H9 (cell line): ENCODE measurements at regions not wholly inside any gene's neighbourhood (a gene's known extent, or its start where the extent isn't known, plus 50 kb on each side); places are given as distances from the start of the nearest gene placed in this dataset.

Source experiments
- DNase-seq: peaks from one replicate; pipeline ENCODE4 v3.0.0-alpha.2; 2017
- H2AFZ ChIP-seq: one replicate; pipeline ENCODE4 v1.6.1; 2013; ENCODE audit warnings: mild to moderate bottlenecking, low read length, control low read depth, moderate library complexity
- H2AK5ac ChIP-seq: 2 replicates; pipeline ENCODE4 v1.6.1; 2013; ENCODE audit warnings: low read length, control low read depth, mixed read lengths; ENCODE audit not compliant: insufficient read length
- H2BK120ac ChIP-seq: one replicate; pipeline ENCODE4 v1.6.1; 2013; ENCODE audit warnings: low read depth, mild to moderate bottlenecking, low read length, control low read depth, inconsistent platforms; ENCODE audit not compliant: poor library complexity, severe bottlenecking
- H2BK12ac ChIP-seq: 2 replicates; pipeline ENCODE4 v1.6.1; 2013; ENCODE audit warnings: low read length, control low read depth, mixed read lengths, low read depth; ENCODE audit not compliant: insufficient read length
- H2BK15ac ChIP-seq: 2 replicates; pipeline ENCODE4 v1.6.1; 2013; ENCODE audit warnings: low read depth, low read length, control low read depth
- H2BK20ac ChIP-seq: one replicate; pipeline ENCODE4 v1.6.1; 2013; ENCODE audit warnings: low read depth, mild to moderate bottlenecking, low read length, control low read depth, inconsistent platforms; ENCODE audit not compliant: poor library complexity, severe bottlenecking
- H2BK5ac ChIP-seq: 2 replicates; pipeline ENCODE4 v1.6.1; 2013; ENCODE audit warnings: low read length, control low read depth, mixed read lengths; ENCODE audit not compliant: insufficient read length
- H3K14ac ChIP-seq: 2 replicates; pipeline ENCODE4 v1.6.1; 2013; ENCODE audit warnings: low read length, control low read depth; ENCODE audit not compliant: insufficient read depth
- H3K18ac ChIP-seq: 2 replicates; pipeline ENCODE4 v1.6.1; 2013; ENCODE audit warnings: low read depth, mild to moderate bottlenecking, mixed read lengths, low read length, control low read depth; ENCODE audit not compliant: insufficient read length
- H3K23ac ChIP-seq: 2 replicates; pipeline ENCODE4 v1.6.1; 2013; ENCODE audit warnings: low read length, control low read depth, mixed read lengths, low read depth; ENCODE audit not compliant: insufficient read length
- H3K23me2 ChIP-seq: 2 replicates; pipeline ENCODE4 v1.6.1; 2013; ENCODE audit warnings: low read depth, mild to moderate bottlenecking, mixed read lengths, low read length, control low read depth; ENCODE audit not compliant: insufficient read length, poor library complexity, severe bottlenecking
- H3K27ac ChIP-seq: 2 replicates; pipeline ENCODE4 v1.5.1; 2013; ENCODE audit warnings: low read length, control low read depth, mixed read lengths, low read depth; ENCODE audit not compliant: insufficient read length
- H3K27me3 ChIP-seq: 2 replicates; pipeline ENCODE4 v1.6.1; 2013; ENCODE audit warnings: low read length, control low read depth, inconsistent platforms; ENCODE audit not compliant: insufficient read depth
- H3K4ac ChIP-seq: 2 replicates; pipeline ENCODE4 v1.6.1; 2013; ENCODE audit warnings: low read depth, mild to moderate bottlenecking, control low read depth, inconsistent platforms, low read length, moderate library complexity
- H3K4me1 ChIP-seq: 2 replicates; pipeline ENCODE4 v1.6.1; 2013; ENCODE audit warnings: low read length, control low read depth, inconsistent platforms; ENCODE audit not compliant: insufficient read depth
- H3K4me2 ChIP-seq: 2 replicates; pipeline ENCODE4 v1.6.1; 2013; ENCODE audit warnings: low read length, control low read depth, mixed read lengths; ENCODE audit not compliant: insufficient read length, insufficient read depth
- H3K56ac ChIP-seq: 2 replicates; pipeline ENCODE4 v1.6.1; 2013; ENCODE audit warnings: low read depth, mild to moderate bottlenecking, mixed read lengths, low read length, control low read depth; ENCODE audit not compliant: insufficient read length
- H3K79me1 ChIP-seq: 2 replicates; pipeline ENCODE4 v1.6.1; 2013; ENCODE audit warnings: low read depth, mild to moderate bottlenecking, moderate library complexity, low read length, control low read depth, inconsistent platforms; ENCODE audit not compliant: insufficient read depth, poor library complexity, severe bottlenecking
- H3K79me2 ChIP-seq: 2 replicates; pipeline ENCODE4 v1.6.1; 2013; ENCODE audit warnings: low read length, control low read depth, inconsistent platforms; ENCODE audit not compliant: insufficient read depth
- H3K9ac ChIP-seq: 2 replicates; pipeline ENCODE4 v1.6.1; 2013; ENCODE audit warnings: low read length, control low read depth, mixed read lengths; ENCODE audit not compliant: insufficient read length; ENCODE audit errors: extremely low read depth
- H3K9me3 ChIP-seq: one replicate; pipeline ENCODE4 v1.6.1; 2013; ENCODE audit warnings: low read depth, low read length, inconsistent platforms; ENCODE audit not compliant: control insufficient read depth
- H3T11ph ChIP-seq: one replicate; pipeline ENCODE4 v1.6.1; 2013; ENCODE audit warnings: mild to moderate bottlenecking, low read length, control low read depth, inconsistent platforms
- H4K20me1 ChIP-seq: one replicate; pipeline ENCODE4 v1.6.1; 2013; ENCODE audit not compliant: control insufficient read depth, insufficient read length, insufficient read depth
- H4K5ac ChIP-seq: 2 replicates; pipeline ENCODE4 v1.6.1; 2013; ENCODE audit warnings: low read depth, mild to moderate bottlenecking, mixed read lengths, low read length, control low read depth; ENCODE audit not compliant: insufficient read length
- H4K8ac ChIP-seq: replicated peaks from 2 replicates; pipeline ENCODE4 v1.6.1; 2013; ENCODE audit warnings: low read length, control low read depth, mixed read lengths, low read depth; ENCODE audit not compliant: insufficient read length
- H4K91ac ChIP-seq: 2 replicates; pipeline ENCODE4 v1.6.1; 2013; ENCODE audit warnings: low read depth, mild to moderate bottlenecking, moderate library complexity, mixed read lengths, low read length, control low read depth; ENCODE audit not compliant: insufficient read length
- H3K27ac Mint-ChIP-seq, 3 experiments: 2 replicates in 2 of 3; 3 replicates in 1 of 3; pipeline ENCODE4 v1.8.0; 2020 to 2021; ENCODE audit warnings: mixed read lengths in 3 of 3, mild to moderate bottlenecking in 1 of 3, moderate library complexity in 1 of 3
- H3K27me3 Mint-ChIP-seq: 2 replicates; pipeline ENCODE4 v1.8.0; 2021; ENCODE audit warnings: low read depth, mild to moderate bottlenecking, moderate library complexity, mixed read lengths
- H3K36me3 Mint-ChIP-seq, 3 experiments: 2 replicates in 2 of 3; 3 replicates in 1 of 3; pipeline ENCODE4 v1.8.0; 2020 to 2021; ENCODE audit warnings: low read depth in 3 of 3, mixed read lengths in 3 of 3; ENCODE audit not compliant: insufficient read depth in 1 of 3
- H3K4me1 Mint-ChIP-seq, 2 experiments: 2 replicates each; pipeline ENCODE4 v1.8.0; 2020; ENCODE audit warnings: mixed read lengths in 2 of 2
- H3K4me3 Mint-ChIP-seq, 2 experiments: 2 replicates in 1 of 2; 3 replicates in 1 of 2; pipeline ENCODE4 v1.8.0; 2020 to 2021; ENCODE audit warnings: mild to moderate bottlenecking in 2 of 2, mixed read lengths in 2 of 2, moderate library complexity in 1 of 2
- H3K9me3 Mint-ChIP-seq, 2 experiments: 2 replicates in 1 of 2; 3 replicates in 1 of 2; pipeline ENCODE4 v1.8.0; 2020; ENCODE audit warnings: mild to moderate bottlenecking in 2 of 2, mixed read lengths in 2 of 2, moderate library complexity in 1 of 2
- CTCF ChIP-seq: fragments of 200-600 bp; sonication (generic); conservative IDR thresholded peaks from 3 replicates; pipeline ENCODE4 v1.8.0; 2021; ENCODE audit warnings: antibody characterized with exemption, mild to moderate bottlenecking
- WGBS: extraction: QIAGEN DNeasy Blood & Tissue Kit; methylation state at CpG from one replicate; pipeline ENCODE4 v1.1.7; 2013; ENCODE audit warnings: missing lambda C conversion rate, low lambda C conversion rate, mixed read lengths; ENCODE audit not compliant: insufficient read length; ENCODE audit errors: extremely low coverage; 5-methylcytosine and 5-hydroxymethylcytosine counted together

- no peak for DNase-seq
- no CpG with 5 or more reads among the region's 5 CpGs for WGBS
- Histone ChIP-seq H3K23me2 (no peaks in the 10 kb centered on the region), H3T11ph (no peak overlapping the region), H4K91ac (no peak overlapping the region), H3K27me3 (no peaks in the 10 kb centered on the region), H4K8ac (no peak overlapping the region), H2AFZ (no peak overlapping the region), H3K18ac (no peak overlapping the region), H3K4me2 (no peak overlapping the region), H2BK5ac (no peak overlapping the region), H4K20me1 (no peaks in the 10 kb centered on the region), H3K9ac (no peak overlapping the region), H3K56ac (no peak overlapping the region), H2AK5ac (no peak overlapping the region), H3K14ac (no peak overlapping the region), H3K4ac (no peak overlapping the region), H3K79me2 (no peaks in the 10 kb centered on the region), H2BK20ac (no peak overlapping the region), H3K79me1 (no peaks in the 10 kb centered on the region), H3K4me1 (0 out of 2 replicates have a peak, but pooled peaks cover 2% of the 10 kb centered on the region), H2BK12ac (no peak overlapping the region), H3K9me3 (no peaks in the 10 kb centered on the region), H4K5ac (no peak overlapping the region), H2BK15ac (no peak overlapping the region), H3K23ac (no peak overlapping the region), H2BK120ac (no peak overlapping the region), H3K27ac (no peak overlapping the region)
- TF ChIP-seq CTCF, result no peak
- Mint-ChIP-seq H3K36me3 (no peaks in the 10 kb centered on the region), H3K27ac (no peak overlapping the region; a peak in 1 of 7 replicates), H3K4me3 (no peak overlapping the region), H3K27me3 (no peaks in the 10 kb centered on the region), H3K4me1 (peaks cover 0 to 13% of the 10 kb centered on the region in 2 experiments), H3K9me3 (no peaks in the 10 kb centered on the region)
Observed at GRCh38 chr4:71269233-71269632, 69.6 kb upstream of the SLC4A4 start.
